Activated T-helper 2 cell treated with anti-CD3 and anti-CD28 coated beads, Interferon-gamma antibody, Interleukin-2, Interleukin-4, amounts not matched to agents 10 μg/mL and 5 μg/mL and 100 μg/mL, durations not matched to agents 14 hours and 24 hours and 36 hours (primary cell): ENCODE measurements at regions not wholly inside any gene's neighbourhood (a gene's known extent, or its start where the extent isn't known, plus 50 kb on each side); places are given as distances from the start of the nearest gene placed in this dataset.
"Not testable (repeated sequence)": the region's sequence is repeated elsewhere in the genome, so short reads cannot be mapped to it uniquely, and the experiment has no call there.

ENCODE experiments used
- DNase-seq: peaks from one replicate; pipeline ENCODE4 v3.0.0; 2021; ENCODE audit warnings: low spot score
- H3K27ac Mint-ChIP-seq: one replicate; pipeline ENCODE4 v1.8.0; 2021; ENCODE audit warnings: mixed read lengths
- H3K27me3 Mint-ChIP-seq: one replicate; pipeline ENCODE4 v1.8.0; 2021; ENCODE audit warnings: low read depth, mixed read lengths
- H3K36me3 Mint-ChIP-seq: one replicate; pipeline ENCODE4 v1.8.0; 2021; ENCODE audit warnings: low read depth, mixed read lengths
- H3K4me1 Mint-ChIP-seq: one replicate; pipeline ENCODE4 v1.8.0; 2021; ENCODE audit warnings: low read depth, mixed read lengths
- H3K4me3 Mint-ChIP-seq: one replicate; pipeline ENCODE4 v1.8.0; 2021; ENCODE audit warnings: low read depth, mild to moderate bottlenecking, moderate library complexity, mixed read lengths
- H3K9me3 Mint-ChIP-seq: one replicate; pipeline ENCODE4 v1.8.0; 2021; ENCODE audit warnings: mixed read lengths
- intact Hi-C: fragments of 100-400 bp; cut with micrococcal nuclease; formaldehyde crosslinking; loops from one replicate; pipeline ENCODE4 v1.15.1; 2023

GRCh38 chr2:204140246-204140645 is 203.7 kb downstream of the ICOS start:
- no peak for DNase-seq
- no peaks in the 10 kb centered on the region for H3K36me3 Mint-ChIP-seq
- peaks cover 35% of the 10 kb centered on the region for H3K27me3 Mint-ChIP-seq
- H3K4me3 Mint-ChIP-seq: no peak overlapping the region
- no peak overlapping the region for H3K27ac Mint-ChIP-seq
- no peaks in the 10 kb centered on the region for H3K9me3 Mint-ChIP-seq
- H3K4me1 Mint-ChIP-seq: peaks cover 11% of the 10 kb centered on the region
- intact Hi-C loops: no loop called here

- Mint-ChIP-seq H3K27ac (no peak overlapping the region), H3K36me3 (no peaks in the 10 kb centered on the region), H3K4me1 (peaks cover 13% of the 10 kb centered on the region), H3K27me3 (peaks cover 25% of the 10 kb centered on the region), H3K9me3 (no peaks in the 10 kb centered on the region), H3K4me3 (no peak overlapping the region)
- DNase-seq: no peak
- intact Hi-C loops: loop anchor here (2.0 kb wide), 1 partner anchor 117 kb away; no protein-coding TSS in a partner anchor
These were observed 206.9 kb downstream of the ICOS start for GRCh38 chr2:204143216-204144014.

GRCh38 chr2:204144492-204144891 is 207.9 kb downstream of the ICOS start:
- H3K4me3 Mint-ChIP-seq: no peak overlapping the region
- no peaks in the 10 kb centered on the region for H3K36me3 Mint-ChIP-seq
- no peaks in the 10 kb centered on the region for H3K9me3 Mint-ChIP-seq
- peaks cover 16% of the 10 kb centered on the region for H3K4me1 Mint-ChIP-seq
- no peak for DNase-seq
- intact Hi-C loops: loop anchor here (2.0 kb wide), 1 partner anchor 116 kb away; no protein-coding TSS in a partner anchor
- peaks cover 30% of the 10 kb centered on the region for H3K27me3 Mint-ChIP-seq
- H3K27ac Mint-ChIP-seq: no peak overlapping the region

- Mint-ChIP-seq H3K36me3 (no peaks in the 10 kb centered on the region), H3K4me1 (peaks cover 19% of the 10 kb centered on the region), H3K4me3 (peak overlapping the region; percentile 76), H3K27me3 (peaks cover 30% of the 10 kb centered on the region), H3K9me3 (no peaks in the 10 kb centered on the region), H3K27ac (peak overlapping the region; percentile 75)
- DNase-seq: peak; percentile 69
- intact Hi-C loops: loop anchor here (1.0 to 2.0 kb wide), 3 partner anchors 33 to 115 kb away; no protein-coding TSS in a partner anchor
These were observed 208.7 kb downstream of the ICOS start for GRCh38 chr2:204145263-204145751.

- Mint-ChIP-seq H3K4me3 (peak overlapping the region; percentile 76), H3K4me1 (peaks cover 19% of the 10 kb centered on the region), H3K9me3 (no peaks in the 10 kb centered on the region), H3K36me3 (no peaks in the 10 kb centered on the region), H3K27ac (peak overlapping the region; percentile 40), H3K27me3 (peaks cover 30% of the 10 kb centered on the region)
- no peak for DNase-seq
- intact Hi-C loops: loop anchor here (1.0 to 2.0 kb wide), 3 partner anchors 33 to 115 kb away; no protein-coding TSS in a partner anchor
These were observed 209.2 kb downstream of the ICOS start for GRCh38 chr2:204145791-204146190.

GRCh38 chr2:204147040-204147439 is 210.5 kb downstream of the ICOS start:
- intact Hi-C loops, H3K27ac Mint-ChIP-seq, H3K9me3 Mint-ChIP-seq, H3K4me3 Mint-ChIP-seq, H3K36me3 Mint-ChIP-seq, DNase-seq: not testable (repeated sequence)
- H3K27me3 Mint-ChIP-seq: peaks cover 33% of the 10 kb centered on the region
- H3K4me1 Mint-ChIP-seq: peaks cover 19% of the 10 kb centered on the region

- H3K9me3 Mint-ChIP-seq: no peaks in the 10 kb centered on the region
- H3K36me3 Mint-ChIP-seq: no peaks in the 10 kb centered on the region
- no peak overlapping the region for H3K27ac Mint-ChIP-seq
- peaks cover 9% of the 10 kb centered on the region for H3K4me1 Mint-ChIP-seq
- no peak for DNase-seq
- peaks cover 34% of the 10 kb centered on the region for H3K27me3 Mint-ChIP-seq
- intact Hi-C loops: no loop called here
- no peak overlapping the region for H3K4me3 Mint-ChIP-seq
These were observed 214.2 kb downstream of the ICOS start for GRCh38 chr2:204150721-204151120.

- H3K36me3 Mint-ChIP-seq: no peaks in the 10 kb centered on the region
- peaks cover 5% of the 10 kb centered on the region for H3K4me1 Mint-ChIP-seq
- no peak for DNase-seq
- H3K9me3 Mint-ChIP-seq: no peaks in the 10 kb centered on the region
- H3K27ac Mint-ChIP-seq: no peak overlapping the region
- H3K4me3 Mint-ChIP-seq: no peak overlapping the region
- H3K27me3 Mint-ChIP-seq: peaks cover 34% of the 10 kb centered on the region
- intact Hi-C loops: no loop called here
These were observed 216.1 kb downstream of the ICOS start for GRCh38 chr2:204152616-204153015.

GRCh38 chr2:204154863-204155262 is 218.3 kb downstream of the ICOS start:
- Mint-ChIP-seq H3K36me3 (no peaks in the 10 kb centered on the region), H3K27ac (no peak overlapping the region), H3K4me1 (no peaks in the 10 kb centered on the region), H3K27me3 (peaks cover 26% of the 10 kb centered on the region), H3K4me3 (no peak overlapping the region), H3K9me3 (no peaks in the 10 kb centered on the region)
- no peak for DNase-seq
- intact Hi-C loops: no loop called here

GRCh38 chr2:204156456-204156855 is 219.9 kb downstream of the ICOS start:
- H3K36me3 Mint-ChIP-seq: no peaks in the 10 kb centered on the region
- H3K4me3 Mint-ChIP-seq: no peak overlapping the region
- no peaks in the 10 kb centered on the region for H3K9me3 Mint-ChIP-seq
- no peak overlapping the region for H3K27ac Mint-ChIP-seq
- no peaks in the 10 kb centered on the region for H3K4me1 Mint-ChIP-seq
- no peak for DNase-seq
- H3K27me3 Mint-ChIP-seq: peaks cover 22% of the 10 kb centered on the region
- intact Hi-C loops: no loop called here

GRCh38 chr2:204157684-204158083 is 221.1 kb downstream of the ICOS start:
- Mint-ChIP-seq H3K36me3 (no peaks in the 10 kb centered on the region), H3K9me3 (no peaks in the 10 kb centered on the region), H3K4me1 (no peaks in the 10 kb centered on the region), H3K4me3 (no peak overlapping the region), H3K27me3 (peaks cover 26% of the 10 kb centered on the region), H3K27ac (no peak overlapping the region)
- intact Hi-C loops: no loop called here
- DNase-seq: no peak

GRCh38 chr2:204159526-204159925 is 223.0 kb downstream of the ICOS start:
- Mint-ChIP-seq H3K27ac (no peak overlapping the region), H3K9me3 (no peaks in the 10 kb centered on the region), H3K27me3 (peaks cover 19% of the 10 kb centered on the region), H3K4me1 (no peaks in the 10 kb centered on the region), H3K36me3 (no peaks in the 10 kb centered on the region), H3K4me3 (no peak overlapping the region)
- no peak for DNase-seq
- intact Hi-C loops: no loop called here

- Mint-ChIP-seq H3K9me3 (no peaks in the 10 kb centered on the region), H3K4me3 (no peak overlapping the region), H3K27me3 (peaks cover 22% of the 10 kb centered on the region), H3K27ac (no peak overlapping the region), H3K4me1 (no peaks in the 10 kb centered on the region), H3K36me3 (no peaks in the 10 kb centered on the region)
- intact Hi-C loops: no loop called here
- no peak for DNase-seq
These were observed 224.4 kb downstream of the ICOS start for GRCh38 chr2:204160989-204161388.
